Activated B cell treated with CpG ODN at 0.5 μM for 24 hours (primary cell): ENCODE measurements at regions not wholly inside any gene's neighbourhood (a gene's known extent, or its start where the extent isn't known, plus 50 kb on each side); places are given as distances from the start of the nearest gene placed in this dataset.

ENCODE experiments used
- ATAC-seq: fragments of 200-7000 bp; cut with Tn5 transposase; one replicate; pipeline ENCODE4 v1.10.0; 2021; ENCODE audit warnings: low read depth, mild to moderate bottlenecking, moderate library complexity
- CTCF ChIA-PET: fragments of 350-600 bp; sonication (Branson Sonifier 250); formaldehyde crosslinking; loops from one replicate; lab custom pipeline; 2021; ENCODE audit warnings: antibody characterized with exemption; lab: Charles Lee
- POLR2A ChIA-PET: fragments of 350-600 bp; sonication (Branson Sonifier 250); formaldehyde crosslinking; loops from one replicate; lab custom pipeline; 2021; ENCODE audit warnings: antibody characterized with exemption; lab: Charles Lee
- DNase-seq: peaks from one replicate; pipeline ENCODE4 v3.0.0; 2022
- H3K27ac Mint-ChIP-seq: one replicate; pipeline ENCODE4 v1.8.0; 2020; ENCODE audit warnings: mixed read lengths
- H3K27me3 Mint-ChIP-seq: one replicate; pipeline ENCODE4 v1.8.0; 2021; ENCODE audit warnings: mixed read lengths
- H3K36me3 Mint-ChIP-seq: one replicate; pipeline ENCODE4 v1.8.0; 2021; ENCODE audit warnings: low read depth, mixed read lengths
- H3K4me1 Mint-ChIP-seq: one replicate; pipeline ENCODE4 v1.8.0; 2021; ENCODE audit warnings: mixed read lengths
- H3K4me3 Mint-ChIP-seq: one replicate; pipeline ENCODE4 v1.8.0; 2020; ENCODE audit warnings: mild to moderate bottlenecking, mixed read lengths
- H3K9me3 Mint-ChIP-seq: one replicate; pipeline ENCODE4 v1.8.0; 2020; ENCODE audit warnings: mixed read lengths
- CTCF ChIP-seq: fragments of 200-600 bp; IDR thresholded peaks from one replicate; pipeline ENCODE4 v1.8.0; 2022; ENCODE audit warnings: antibody characterized with exemption, mild to moderate bottlenecking
- intact Hi-C: fragments of 100-400 bp; cut with micrococcal nuclease; formaldehyde crosslinking; loops from one replicate; pipeline ENCODE4 v1.15.1; 2024

GRCh38 chr9:113793558-113793957 is 82.6 kb upstream of the ZNF618 start:
- Mint-ChIP-seq H3K4me3 (no peak overlapping the region), H3K36me3 (no peaks in the 10 kb centered on the region), H3K9me3 (peaks cover 3% of the 10 kb centered on the region), H3K27me3 (peaks cover 5% of the 10 kb centered on the region), H3K27ac (no peak overlapping the region), H3K4me1 (no peaks in the 10 kb centered on the region)
- CTCF ChIA-PET, result no interaction called here
- POLR2A ChIA-PET, result no interaction called here
- no peak for TF ChIP-seq CTCF
- intact Hi-C loops, result no loop called here
- ATAC-seq (no peak), DNase-seq (no peak)

- no peak for TF ChIP-seq CTCF
- Mint-ChIP-seq H3K4me3 (no peak overlapping the region), H3K9me3 (peaks cover 3% of the 10 kb centered on the region), H3K27ac (no peak overlapping the region), H3K36me3 (no peaks in the 10 kb centered on the region), H3K27me3 (peaks cover 5% of the 10 kb centered on the region), H3K4me1 (no peaks in the 10 kb centered on the region)
- ATAC-seq (no peak), DNase-seq (no peak)
- ChIA-PET CTCF (no interaction called here), POLR2A (no interaction called here)
- intact Hi-C loops, result no loop called here
These were observed 81.4 kb upstream of the ZNF618 start for GRCh38 chr9:113794721-113795120.

GRCh38 chr9:113795811-113796392 is 80.2 kb upstream of the ZNF618 start:
- no peaks in the 10 kb centered on the region for H3K36me3 Mint-ChIP-seq
- no peak overlapping the region for H3K27ac Mint-ChIP-seq
- intact Hi-C loops, result no loop called here
- ChIA-PET POLR2A (no interaction called here), CTCF (no interaction called here)
- no peak for TF ChIP-seq CTCF
- no peaks in the 10 kb centered on the region for H3K4me1 Mint-ChIP-seq
- peaks cover 2% of the 10 kb centered on the region for H3K9me3 Mint-ChIP-seq
- no peak overlapping the region for H3K4me3 Mint-ChIP-seq
- ATAC-seq (no peak), DNase-seq (no peak)
- H3K27me3 Mint-ChIP-seq, result peaks cover 5% of the 10 kb centered on the region

GRCh38 chr9:113796646-113797426 is 79.3 kb upstream of the ZNF618 start:
- CTCF ChIA-PET, result no interaction called here
- intact Hi-C loops, result no loop called here
- Mint-ChIP-seq H3K4me3 (no peak overlapping the region), H3K9me3 (no peaks in the 10 kb centered on the region), H3K27me3 (peaks cover 5% of the 10 kb centered on the region), H3K27ac (no peak overlapping the region), H3K36me3 (no peaks in the 10 kb centered on the region), H3K4me1 (no peaks in the 10 kb centered on the region)
- no peak for ATAC-seq
- no peak for DNase-seq
- TF ChIP-seq CTCF, result no peak
- POLR2A ChIA-PET, result no interaction called here

- no peak overlapping the region for H3K27ac Mint-ChIP-seq
- no peak for ATAC-seq
- H3K4me3 Mint-ChIP-seq, result no peak overlapping the region
- H3K9me3 Mint-ChIP-seq, result no peaks in the 10 kb centered on the region
- TF ChIP-seq CTCF, result no peak
- no peak for DNase-seq
- ChIA-PET CTCF (no interaction called here), POLR2A (no interaction called here)
- intact Hi-C loops, result no loop called here
- peaks cover 5% of the 10 kb centered on the region for H3K27me3 Mint-ChIP-seq
- no peaks in the 10 kb centered on the region for H3K36me3 Mint-ChIP-seq
- no peaks in the 10 kb centered on the region for H3K4me1 Mint-ChIP-seq
These were observed 77.8 kb upstream of the ZNF618 start for GRCh38 chr9:113798062-113799030.
